Ovary (tissue), 7 donors: ENCODE measurements at regions not wholly inside any gene's neighbourhood (a gene's known extent, or its start where the extent isn't known, plus 50 kb on each side); places are given as distances from the start of the nearest gene placed in this dataset.

Source experiments
- DNase-seq, 5 donors: peaks; one replicate each; pipeline ENCODE4 v3.0.0-alpha.2; 2019 to 2020
- H3K27ac ChIP-seq, 2 donors: fragments of 200-600 bp; one replicate each; pipeline versions ENCODE4 v1.5.1 to v1.8.0; 2019 to 2022
- H3K27me3 ChIP-seq: fragments of 200-600 bp; one replicate; pipeline ENCODE4 v1.8.0; 2022
- H3K36me3 ChIP-seq: fragments of 200-600 bp; sonication (generic); one replicate; pipeline ENCODE4 v1.5.1; 2019
- H3K4me1 ChIP-seq: one replicate; pipeline ENCODE4 v1.8.1; 2013; ENCODE audit warnings: mild to moderate bottlenecking, moderate library complexity; ENCODE audit not compliant: insufficient read depth
- H3K4me3 ChIP-seq: fragments of 200-600 bp; sonication (generic); one replicate; pipeline ENCODE4 v1.5.1; 2017
- H3K9me3 ChIP-seq, 2 donors: fragments of 200-600 bp in 1 of 2; sonication (generic) in 1 of 2; one replicate each; pipeline versions ENCODE4 v1.5.1 to v1.8.1; 2013 to 2019; ENCODE audit warnings: mild to moderate bottlenecking in 1 of 2, moderate library complexity in 1 of 2
- EP300 ChIP-seq: sonication (generic); formaldehyde crosslinking; IDR thresholded peaks from one replicate; pipeline ENCODE4 v1.6.1; 2017; ENCODE audit warnings: antibody characterized with exemption
- POLR2A ChIP-seq: fragments of 450-650 bp; IDR thresholded peaks from one replicate; pipeline ENCODE4 v1.6.1; 2017; ENCODE audit warnings: antibody characterized with exemption, mild to moderate bottlenecking, moderate library complexity
- WGBS, 3 donors: extraction: QIAGEN DNeasy Blood & Tissue Kit in 1 of 3; methylation state at CpG; one replicate each; pipeline versions ENCODE4 v1.1.5 to v1.1.7; 2013 to 2017; 5-methylcytosine and 5-hydroxymethylcytosine counted together
- intact Hi-C, 4 donors: fragments of 100-400 bp; cut with DNase I; formaldehyde crosslinking; loops; one replicate each; pipeline versions ENCODE4 v1.11.0 to v1.15.1; 2022 to 2023
- TF ChIP-seq, protein P1 (sequence below), 3 donors: fragments of 450-650 bp in 2 of 3; fragments of 200-600 bp in 1 of 3; IDR thresholded peaks; one replicate each; pipeline versions ENCODE4 v1.5.1 to v1.8.0; 2016 to 2022; ENCODE audit warnings: antibody characterized with exemption in 3 of 3, mild to moderate bottlenecking in 1 of 3
- donor health status: DM: no; HTN: no; CAD: no; lungs with moderate emphysema.
- donor health status: DM: no; HTN: no; CAD: no.
- donor health status: Bipolar disorder and iron deficiency.
- donor health status: DM: no; HTN: no; CAD: no.
- donor health status: DM: yes; HTN: yes; CAD: no.

DNA sequence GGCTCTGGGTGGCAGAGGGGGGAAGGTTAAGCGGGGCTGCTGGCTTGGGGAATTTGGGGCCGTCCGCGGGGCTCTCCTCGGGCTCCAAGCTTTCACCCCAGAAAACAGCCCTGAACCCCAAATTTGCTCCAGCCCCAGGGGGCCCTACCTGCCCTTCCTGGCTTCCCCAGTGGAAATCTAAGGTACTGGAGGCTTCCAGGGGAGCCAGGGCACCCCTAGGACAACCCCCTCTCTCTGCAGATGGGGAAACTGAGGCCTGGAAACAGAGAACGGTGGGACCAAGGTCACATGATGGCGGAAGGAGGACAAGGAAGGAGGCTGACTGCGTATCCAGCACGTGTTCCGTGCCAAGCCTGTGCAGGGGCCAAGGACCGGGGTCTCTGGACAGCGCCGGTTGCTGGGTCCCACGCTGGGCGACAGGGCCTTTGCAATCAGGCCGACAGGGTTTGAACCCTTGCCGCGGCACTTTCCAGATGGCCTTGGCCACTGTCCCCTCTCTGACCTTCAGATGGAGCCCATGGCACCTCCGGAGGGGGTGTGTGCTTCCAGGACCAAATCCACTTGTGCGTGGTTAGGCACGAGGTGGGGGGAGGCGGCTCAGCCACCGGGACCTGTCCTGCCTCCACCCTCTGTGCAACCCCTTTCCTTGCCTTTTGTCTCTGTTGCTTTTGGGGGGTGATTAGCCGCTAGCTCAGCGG lies 183.1 kb downstream of the C9orf50 start:
- H3K27me3 ChIP-seq: no peaks in the 10 kb centered on the region
- peaks cover 10% of the 10 kb centered on the region for H3K4me1 ChIP-seq
- H3K27ac ChIP-seq: peak overlapping the region; percentile 90 to 94
- WGBS, 3 donors: 17 to 29% (median 19%) methylated on average over 25 of the region's 25 CpGs
- peak overlapping the region; percentile 51 for H3K4me3 ChIP-seq
- no peaks in the 10 kb centered on the region for H3K9me3 ChIP-seq
- DNase-seq: peak; percentile 56 to 73 (median 70)
- no peaks in the 10 kb centered on the region for H3K36me3 ChIP-seq
- no peak for TF ChIP-seq POLR2A
- TF ChIP-seq EP300: no peak
- TF ChIP-seq, protein P1, sequence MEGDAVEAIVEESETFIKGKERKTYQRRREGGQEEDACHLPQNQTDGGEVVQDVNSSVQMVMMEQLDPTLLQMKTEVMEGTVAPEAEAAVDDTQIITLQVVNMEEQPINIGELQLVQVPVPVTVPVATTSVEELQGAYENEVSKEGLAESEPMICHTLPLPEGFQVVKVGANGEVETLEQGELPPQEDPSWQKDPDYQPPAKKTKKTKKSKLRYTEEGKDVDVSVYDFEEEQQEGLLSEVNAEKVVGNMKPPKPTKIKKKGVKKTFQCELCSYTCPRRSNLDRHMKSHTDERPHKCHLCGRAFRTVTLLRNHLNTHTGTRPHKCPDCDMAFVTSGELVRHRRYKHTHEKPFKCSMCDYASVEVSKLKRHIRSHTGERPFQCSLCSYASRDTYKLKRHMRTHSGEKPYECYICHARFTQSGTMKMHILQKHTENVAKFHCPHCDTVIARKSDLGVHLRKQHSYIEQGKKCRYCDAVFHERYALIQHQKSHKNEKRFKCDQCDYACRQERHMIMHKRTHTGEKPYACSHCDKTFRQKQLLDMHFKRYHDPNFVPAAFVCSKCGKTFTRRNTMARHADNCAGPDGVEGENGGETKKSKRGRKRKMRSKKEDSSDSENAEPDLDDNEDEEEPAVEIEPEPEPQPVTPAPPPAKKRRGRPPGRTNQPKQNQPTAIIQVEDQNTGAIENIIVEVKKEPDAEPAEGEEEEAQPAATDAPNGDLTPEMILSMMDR (IDR thresholded peaks at IDR 0.05): no peak
- intact Hi-C loops: no loop called here

DNA sequence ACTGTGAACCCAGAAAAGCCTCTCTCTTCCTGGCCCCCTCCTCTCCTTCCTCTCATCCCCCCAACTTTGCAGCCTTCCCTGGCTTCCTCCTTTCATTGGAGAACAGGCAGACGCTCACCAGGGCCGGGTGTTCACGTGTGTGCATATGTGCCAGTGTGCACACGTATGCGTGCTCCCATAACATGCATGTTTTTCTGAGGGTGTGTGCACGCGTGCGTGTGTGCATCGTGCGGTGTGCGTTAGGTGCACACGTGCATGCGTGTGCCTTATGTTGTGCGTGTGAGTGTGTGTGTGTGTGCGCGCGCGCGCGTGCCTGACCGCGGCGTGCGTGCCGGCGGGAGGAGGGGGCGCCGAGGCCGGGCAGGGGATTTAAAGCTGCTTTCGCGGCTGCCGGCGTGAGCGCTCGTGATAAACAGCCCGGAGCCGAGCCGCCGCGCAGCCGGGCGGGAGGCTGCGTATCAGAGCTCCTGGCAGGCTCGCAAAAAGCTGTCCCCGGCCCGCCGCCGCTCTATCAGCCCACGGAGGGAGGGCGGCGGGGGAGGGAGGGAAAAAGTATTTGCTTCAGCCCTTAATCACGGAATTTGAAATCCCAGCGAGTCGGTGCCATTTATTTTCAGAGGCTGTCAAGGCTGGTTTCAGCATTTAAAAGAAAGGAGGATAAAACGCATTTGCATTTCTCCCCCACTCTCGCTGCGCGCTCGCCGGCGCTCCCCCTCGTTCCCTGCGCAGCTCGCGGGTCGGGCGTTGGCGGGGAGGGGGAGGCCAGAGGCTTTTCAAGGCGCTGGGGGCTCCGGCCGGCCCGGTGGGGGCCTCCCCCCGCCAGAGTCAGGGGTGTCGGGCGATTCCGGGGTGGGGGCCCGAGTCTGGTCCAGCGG lies 183.9 kb downstream of the C9orf50 start:
- H3K27ac ChIP-seq: peak overlapping the region; percentile 90 to 94
- peak; percentile 87 to 90 (median 88) for DNase-seq
- WGBS, 3 donors: 5 to 7% (median 7%) methylated on average over 75 to 78 of the region's 78 CpGs

DNA sequence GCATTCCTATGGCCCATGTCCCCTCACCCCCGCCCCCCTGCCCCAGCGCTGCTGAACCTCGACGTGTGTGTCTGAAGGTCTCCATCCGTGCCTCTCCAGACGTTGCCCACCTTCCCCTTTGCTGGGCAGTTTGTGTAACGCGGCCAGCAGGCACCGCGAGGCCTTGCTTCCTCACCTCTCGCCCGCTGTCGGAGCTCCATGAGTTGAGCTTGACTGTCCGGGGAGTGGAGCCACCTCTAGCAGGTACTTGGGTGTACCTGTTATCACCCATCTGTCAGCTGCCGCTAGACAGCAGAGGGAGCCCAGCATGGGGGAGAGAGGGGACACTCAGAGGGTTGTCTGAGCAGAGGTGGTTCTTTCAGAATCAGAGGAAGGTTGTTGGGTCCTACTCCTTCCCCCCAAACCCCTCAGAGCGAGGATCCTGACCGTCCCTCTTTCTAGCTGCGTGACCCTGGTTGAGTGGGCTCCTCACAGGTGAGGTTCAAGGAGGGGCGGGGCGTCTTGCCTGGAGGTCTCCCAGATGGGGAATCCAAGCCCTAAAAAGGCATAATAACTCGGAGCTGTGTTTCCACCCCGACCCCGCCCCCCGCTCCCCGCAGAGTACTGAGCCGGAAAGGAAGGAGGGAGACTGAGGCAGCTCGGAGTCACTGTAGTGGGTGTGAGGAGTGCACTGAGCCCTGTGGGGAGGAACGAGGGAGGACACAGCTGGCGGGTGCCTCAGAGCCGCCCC lies 184.7 kb downstream of the C9orf50 start:
- peak in 1 of 5 donors; percentile 59 for DNase-seq
- Histone ChIP-seq H3K9me3 (no peaks in the 10 kb centered on the region), H3K27me3 (no peaks in the 10 kb centered on the region), H3K4me3 (no peak overlapping the region), H3K4me1 (peaks cover 12% of the 10 kb centered on the region), H3K36me3 (no peaks in the 10 kb centered on the region), H3K27ac (peak overlapping the region; percentile 90 to 94)
- intact Hi-C loops: no loop called here
- 53 to 65% (median 56%) methylated on average over 30 of the region's 30 CpGs for WGBS, 3 donors
- TF ChIP-seq EP300: no peak
- TF ChIP-seq, protein P1 (IDR thresholded peaks at IDR 0.05): no peak
- no peak for TF ChIP-seq POLR2A

More for the DNA sequence above, 183.9 kb downstream of the C9orf50 start:
- Histone ChIP-seq H3K9me3 (no peaks in the 10 kb centered on the region), H3K4me3 (peak overlapping the region; percentile 51), H3K27me3 (no peaks in the 10 kb centered on the region), H3K4me1 (peaks cover 10% of the 10 kb centered on the region), H3K36me3 (no peaks in the 10 kb centered on the region)
- intact Hi-C loops: no loop called here
- no peak for TF ChIP-seq EP300
- TF ChIP-seq, protein P1 (IDR thresholded peaks at IDR 0.05): no peak
- TF ChIP-seq POLR2A: no peak

- Histone ChIP-seq H3K36me3 (no peaks in the 10 kb centered on the region), H3K27ac (peak overlapping the region in 1 of 2 donors; percentile 90), H3K27me3 (no peaks in the 10 kb centered on the region), H3K4me3 (no peak overlapping the region), H3K4me1 (peaks cover 12% of the 10 kb centered on the region), H3K9me3 (no peaks in the 10 kb centered on the region)
- WGBS, 3 donors: 55 to 61% (median 59%) methylated on average over 12 of the region's 12 CpGs
- intact Hi-C loops: no loop called here
- TF ChIP-seq EP300 (no peak), POLR2A (no peak)
- TF ChIP-seq, protein P1 (IDR thresholded peaks at IDR 0.05): no peak
- peak in 2 of 5 donors; percentile 25 to 43 for DNase-seq
These were observed 185.6 kb downstream of the C9orf50 start for GRCh38 chr9:129435291-129435690.
